ENCODE measurements at regions not wholly inside any gene's neighbourhood (a gene's known extent, or its start where the extent isn't known, plus 50 kb on each side); places are given as distances from the start of the nearest gene placed in this dataset.

DNA sequence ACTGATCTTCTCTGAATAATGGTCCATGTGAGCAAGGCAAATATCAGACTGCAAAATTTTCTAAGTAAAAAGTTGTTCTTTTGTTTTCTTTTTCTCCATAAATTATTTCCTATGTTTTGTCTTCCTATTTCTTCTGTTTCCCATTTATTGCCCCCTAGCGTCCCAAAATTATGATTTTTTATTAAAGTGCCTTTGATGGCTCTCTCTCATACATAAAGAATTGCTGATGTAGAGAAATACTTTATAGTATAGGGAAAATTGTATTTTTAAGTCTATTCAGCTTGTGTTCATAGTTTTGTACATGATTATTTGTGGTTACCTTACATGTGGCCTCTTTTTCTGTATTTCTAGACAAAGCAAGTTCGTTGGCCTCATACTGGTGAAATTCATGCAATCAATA lies 1031.2 kb downstream of the EFNA5 start:
- Histone ChIP-seq H3K36me3 (ENCODE audit: control insufficient read depth, insufficient read depth, low read length) (no peaks in the 10 kb centered on the region), H3K18ac (ENCODE audit: low read depth, low read length) (no peak overlapping the region), H4K91ac (ENCODE audit: insufficient read depth, low read depth, low read length) (no peak overlapping the region), H2AFZ (replicated peaks; ENCODE audit: low read length, poor library complexity) (no peak overlapping the region), H3K4me2 (ENCODE audit: low read depth, low read length) (no peak overlapping the region), H3K23ac (ENCODE audit: low read depth, low read length) (no peak overlapping the region), H4K20me1 (ENCODE audit: insufficient read depth, low read length) (no peaks in the 10 kb centered on the region), H4K5ac (ENCODE audit: low read depth, low read length) (no peak overlapping the region), H3K9me3 (ENCODE audit: control insufficient read depth, insufficient read depth, low read length) (no peaks in the 10 kb centered on the region), H2AK9ac (replicated peaks; ENCODE audit: low read depth, low read length, poor library complexity) (no peak overlapping the region), H2BK15ac (ENCODE audit: low read depth, low read length) (no peak overlapping the region), H3K9me1 (ENCODE audit: insufficient read depth, low read length) (no peaks in the 10 kb centered on the region), H2BK20ac (ENCODE audit: low read depth, low read length) (no peak overlapping the region), H3K56ac (ENCODE audit: extremely low read depth, insufficient read depth, low read length) (no peak overlapping the region), H2BK120ac (ENCODE audit: low read depth, low read length) (no peak overlapping the region), H4K8ac (ENCODE audit: low read depth in 2 of 2, low read length in 2 of 2) (no peak overlapping the region), H2BK5ac (ENCODE audit: low read depth, low read length, poor library complexity, severe bottlenecking) (no peak overlapping the region), H3K4me1 (ENCODE audit: control insufficient read depth, insufficient read depth, low read length) (no peaks in the 10 kb centered on the region), H3K14ac (replicated peaks; ENCODE audit: low read depth, low read length) (no peak overlapping the region), H3K27me3 (ENCODE audit: control insufficient read depth, insufficient read depth, low read length) (no peaks in the 10 kb centered on the region), H3K4me3 (ENCODE audit: insufficient read depth, low read depth, low read length) (no peak overlapping the region), H3K4ac (ENCODE audit: low read depth, low read length) (no peak overlapping the region), H3K79me1 (ENCODE audit: low read depth in 1 of 2, low read length in 2 of 2) (no peaks in the 10 kb centered on the region), H3K9ac (ENCODE audit: low read depth, low read length) (no peak overlapping the region), H3K27ac (ENCODE audit: insufficient read depth, low read length) (no peak overlapping the region), H2AK5ac (ENCODE audit: low read depth, low read length) (no peak overlapping the region)
- intact Hi-C loops (cut with micrococcal nuclease) = no loop called here
- no TSS peak for BruUV-seq (replicated peaks)
- in situ Hi-C loops (cut with MboI; ENCODE audit: low sequenced_read_pairs) = no loop called here
- ATAC-seq (ENCODE audit: low read depth) = no peak
- ChIA-PET CTCF (interaction anchor here (0.6 kb wide), 1 partner anchor 68 kb away, joined by 3 read pairs; no protein-coding TSS in a partner anchor), POLR2A (ENCODE audit: unreplicated experiment) (no interaction called here)
- no CpG with 5 or more reads among the region's 2 CpGs for WGBS, 2 experiments (ENCODE audit: extremely low coverage in 2 of 2, insufficient read length in 1 of 2)
- dilution Hi-C loops (cut with HindIII; ENCODE audit: low sequenced_read_pairs, unreplicated experiment) = no loop called here
- TF ChIP-seq CTCF (conservative IDR thresholded peaks at IDR 0.05; ENCODE audit: low read depth, low read length) (no peak), MAFK (IDR thresholded peaks at IDR 0.05; ENCODE audit: low read depth, low read length) (0 out of 2 replicates have a peak, but pooled peaks have one; percentile 38)
- DNase-seq = no peak

Data from IMR-90 (cell line).